ENCODE measurements at regions not wholly inside any gene's neighbourhood (a gene's known extent, or its start where the extent isn't known, plus 50 kb on each side); places are given as distances from the start of the nearest gene placed in this dataset.

- Mint-ChIP-seq H3K4me1 (ENCODE audit: low read depth, unreplicated experiment) (peaks cover 11% of the 10 kb centered on the region), H3K27ac (ENCODE audit: unreplicated experiment) (no peak overlapping the region), H3K4me3 (ENCODE audit: unreplicated experiment) (no peak overlapping the region), H3K27me3 (ENCODE audit: unreplicated experiment) (peaks cover 5% of the 10 kb centered on the region), H3K36me3 (ENCODE audit: unreplicated experiment) (no peaks in the 10 kb centered on the region), H3K9me3 (ENCODE audit: unreplicated experiment) (no peaks in the 10 kb centered on the region)
- DNase-seq: no peak
- no peak for TF ChIP-seq CTCF (IDR thresholded peaks at IDR 0.05; ENCODE audit: partially characterized antibody, unreplicated experiment)
Measured at GRCh38 chr11:33533386-33534052, 167.1 kb downstream of the C11orf91 start.

GRCh38 chr11:33532720-33533385 lies 167.8 kb downstream of the C11orf91 start:
- Mint-ChIP-seq H3K27me3 (ENCODE audit: unreplicated experiment) (peaks cover 5% of the 10 kb centered on the region), H3K36me3 (ENCODE audit: unreplicated experiment) (peaks cover 6% of the 10 kb centered on the region), H3K4me3 (ENCODE audit: unreplicated experiment) (peak overlapping the region; percentile 1), H3K9me3 (ENCODE audit: unreplicated experiment) (peaks cover under 1% of the 10 kb centered on the region), H3K27ac (ENCODE audit: unreplicated experiment) (no peak overlapping the region), H3K4me1 (ENCODE audit: low read depth, unreplicated experiment) (peaks cover 11% of the 10 kb centered on the region)
- DNase-seq: no peak
- TF ChIP-seq CTCF (IDR thresholded peaks at IDR 0.05; ENCODE audit: partially characterized antibody, unreplicated experiment): no peak

GRCh38 chr11:33532257-33532656 lies 168.4 kb downstream of the C11orf91 start:
- DNase-seq: no peak
- Mint-ChIP-seq H3K9me3 (ENCODE audit: unreplicated experiment) (peaks cover 1% of the 10 kb centered on the region), H3K4me3 (ENCODE audit: unreplicated experiment) (no peak overlapping the region), H3K27me3 (ENCODE audit: unreplicated experiment) (peaks cover 5% of the 10 kb centered on the region), H3K36me3 (ENCODE audit: unreplicated experiment) (peaks cover 7% of the 10 kb centered on the region), H3K4me1 (ENCODE audit: low read depth, unreplicated experiment) (peaks cover 11% of the 10 kb centered on the region), H3K27ac (ENCODE audit: unreplicated experiment) (no peak overlapping the region)
- no peak for TF ChIP-seq CTCF (IDR thresholded peaks at IDR 0.05; ENCODE audit: partially characterized antibody, unreplicated experiment)

GRCh38 chr11:33531743-33532181 lies 168.9 kb downstream of the C11orf91 start:
- Mint-ChIP-seq H3K27me3 (ENCODE audit: unreplicated experiment) (peaks cover 5% of the 10 kb centered on the region), H3K36me3 (ENCODE audit: unreplicated experiment) (peaks cover 12% of the 10 kb centered on the region), H3K9me3 (ENCODE audit: unreplicated experiment) (peaks cover 1% of the 10 kb centered on the region), H3K27ac (ENCODE audit: unreplicated experiment) (no peak overlapping the region), H3K4me1 (ENCODE audit: low read depth, unreplicated experiment) (peaks cover 11% of the 10 kb centered on the region), H3K4me3 (ENCODE audit: unreplicated experiment) (no peak overlapping the region)
- TF ChIP-seq CTCF (IDR thresholded peaks at IDR 0.05; ENCODE audit: partially characterized antibody, unreplicated experiment): no peak
- DNase-seq: no peak

GRCh38 chr11:33530815-33531214 lies 169.8 kb downstream of the C11orf91 start:
- no peak overlapping the region for H3K4me3 Mint-ChIP-seq (ENCODE audit: unreplicated experiment)
- no peak for DNase-seq
- no peak for TF ChIP-seq CTCF (IDR thresholded peaks at IDR 0.05; ENCODE audit: partially characterized antibody, unreplicated experiment)
- H3K4me1 Mint-ChIP-seq (ENCODE audit: low read depth, unreplicated experiment): peaks cover 11% of the 10 kb centered on the region
- peaks cover 3% of the 10 kb centered on the region for H3K9me3 Mint-ChIP-seq (ENCODE audit: unreplicated experiment)
- H3K36me3 Mint-ChIP-seq (ENCODE audit: unreplicated experiment): peaks cover 21% of the 10 kb centered on the region
- H3K27ac Mint-ChIP-seq (ENCODE audit: unreplicated experiment): no peak overlapping the region
- peaks cover 3% of the 10 kb centered on the region for H3K27me3 Mint-ChIP-seq (ENCODE audit: unreplicated experiment)
